ENCODE measurements at regions not wholly inside any gene's neighbourhood (a gene's known extent, or its start where the extent isn't known, plus 50 kb on each side); places are given as distances from the start of the nearest gene placed in this dataset.

GRCh38 chr2:120674246-120675170, 61.2 kb upstream of the GLI2 start:
- TF ChIP-seq, protein P1, sequence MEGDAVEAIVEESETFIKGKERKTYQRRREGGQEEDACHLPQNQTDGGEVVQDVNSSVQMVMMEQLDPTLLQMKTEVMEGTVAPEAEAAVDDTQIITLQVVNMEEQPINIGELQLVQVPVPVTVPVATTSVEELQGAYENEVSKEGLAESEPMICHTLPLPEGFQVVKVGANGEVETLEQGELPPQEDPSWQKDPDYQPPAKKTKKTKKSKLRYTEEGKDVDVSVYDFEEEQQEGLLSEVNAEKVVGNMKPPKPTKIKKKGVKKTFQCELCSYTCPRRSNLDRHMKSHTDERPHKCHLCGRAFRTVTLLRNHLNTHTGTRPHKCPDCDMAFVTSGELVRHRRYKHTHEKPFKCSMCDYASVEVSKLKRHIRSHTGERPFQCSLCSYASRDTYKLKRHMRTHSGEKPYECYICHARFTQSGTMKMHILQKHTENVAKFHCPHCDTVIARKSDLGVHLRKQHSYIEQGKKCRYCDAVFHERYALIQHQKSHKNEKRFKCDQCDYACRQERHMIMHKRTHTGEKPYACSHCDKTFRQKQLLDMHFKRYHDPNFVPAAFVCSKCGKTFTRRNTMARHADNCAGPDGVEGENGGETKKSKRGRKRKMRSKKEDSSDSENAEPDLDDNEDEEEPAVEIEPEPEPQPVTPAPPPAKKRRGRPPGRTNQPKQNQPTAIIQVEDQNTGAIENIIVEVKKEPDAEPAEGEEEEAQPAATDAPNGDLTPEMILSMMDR (IDR thresholded peaks at IDR 0.05; ENCODE audit: poor library complexity), result no peak
- TF ChIP-seq EZH2 (IDR thresholded peaks at IDR 0.05; ENCODE audit: borderline replicate concordance), result no peak

All from hepatocyte (in vitro differentiated cells).